ENCODE measurements at regions not wholly inside any gene's neighbourhood (a gene's known extent, or its start where the extent isn't known, plus 50 kb on each side); places are given as distances from the start of the nearest gene placed in this dataset.

DNA sequence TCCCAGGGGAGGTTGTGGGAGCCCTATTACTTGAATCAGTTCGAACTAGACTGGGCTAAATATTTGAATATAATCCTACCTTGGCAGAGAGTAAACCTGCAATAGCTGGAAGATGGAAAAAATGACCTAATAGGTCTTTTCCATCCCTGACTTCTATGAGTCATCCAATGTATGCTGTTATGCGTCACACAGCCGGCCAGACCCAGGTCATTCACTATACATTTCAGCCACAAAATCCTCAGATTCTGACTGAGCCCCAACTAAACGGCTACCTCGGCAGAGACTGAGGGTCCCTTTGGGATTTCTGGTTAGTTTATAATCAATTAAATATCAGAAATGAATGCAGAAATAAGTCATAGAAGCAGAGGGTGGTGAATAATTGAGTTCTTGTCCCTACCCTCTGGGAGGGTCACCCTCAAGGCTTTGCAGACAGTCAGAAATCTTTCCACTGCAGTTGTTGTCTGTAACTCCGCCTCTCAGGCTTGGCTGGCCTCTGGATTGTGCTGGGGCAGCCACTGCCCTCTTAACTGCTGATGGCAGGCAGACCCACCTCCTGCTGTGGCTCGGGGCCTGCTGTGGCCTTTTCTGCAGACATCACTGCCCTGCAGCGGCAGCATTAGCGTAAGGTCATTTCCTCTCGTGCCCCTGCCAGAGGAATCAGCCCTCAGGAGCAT is 240.5 kb downstream of the TGFB2 start:
- TF ChIP-seq, protein P1, sequence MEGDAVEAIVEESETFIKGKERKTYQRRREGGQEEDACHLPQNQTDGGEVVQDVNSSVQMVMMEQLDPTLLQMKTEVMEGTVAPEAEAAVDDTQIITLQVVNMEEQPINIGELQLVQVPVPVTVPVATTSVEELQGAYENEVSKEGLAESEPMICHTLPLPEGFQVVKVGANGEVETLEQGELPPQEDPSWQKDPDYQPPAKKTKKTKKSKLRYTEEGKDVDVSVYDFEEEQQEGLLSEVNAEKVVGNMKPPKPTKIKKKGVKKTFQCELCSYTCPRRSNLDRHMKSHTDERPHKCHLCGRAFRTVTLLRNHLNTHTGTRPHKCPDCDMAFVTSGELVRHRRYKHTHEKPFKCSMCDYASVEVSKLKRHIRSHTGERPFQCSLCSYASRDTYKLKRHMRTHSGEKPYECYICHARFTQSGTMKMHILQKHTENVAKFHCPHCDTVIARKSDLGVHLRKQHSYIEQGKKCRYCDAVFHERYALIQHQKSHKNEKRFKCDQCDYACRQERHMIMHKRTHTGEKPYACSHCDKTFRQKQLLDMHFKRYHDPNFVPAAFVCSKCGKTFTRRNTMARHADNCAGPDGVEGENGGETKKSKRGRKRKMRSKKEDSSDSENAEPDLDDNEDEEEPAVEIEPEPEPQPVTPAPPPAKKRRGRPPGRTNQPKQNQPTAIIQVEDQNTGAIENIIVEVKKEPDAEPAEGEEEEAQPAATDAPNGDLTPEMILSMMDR (IDR thresholded peaks at IDR 0.05; ENCODE audit: low read depth, low read length, missing control alignments): no peak
- no peak overlapping the region for H3K4me3 ChIP-seq (ENCODE audit: low read depth, low read length)
- DNase-seq (ENCODE audit: low read depth): no peak

DNA sequence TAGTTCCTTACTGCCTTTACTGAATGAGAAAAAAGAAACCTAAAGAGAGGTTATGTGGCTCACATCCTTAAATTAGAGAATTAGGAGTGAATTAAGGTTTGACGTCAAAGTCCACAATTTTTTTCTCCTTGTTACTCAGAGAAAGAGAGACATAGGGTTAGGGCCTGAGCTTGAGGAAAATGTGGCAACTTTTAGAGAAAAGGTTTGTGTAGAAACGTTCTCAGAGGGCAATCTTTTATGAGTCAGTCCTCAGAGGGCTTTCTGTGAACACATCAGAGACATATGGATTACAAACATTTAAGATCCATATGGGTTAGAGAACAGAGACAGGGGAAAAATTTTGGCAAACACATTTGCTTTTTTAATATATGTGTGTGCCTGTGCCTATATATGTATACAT is 242.8 kb downstream of the TGFB2 start:
- no peak for DNase-seq (ENCODE audit: low read depth)
- no peak overlapping the region for H3K4me3 ChIP-seq (ENCODE audit: low read depth, low read length)
- TF ChIP-seq, protein P1 (IDR thresholded peaks at IDR 0.05; ENCODE audit: low read depth, low read length, missing control alignments): no peak

DNA sequence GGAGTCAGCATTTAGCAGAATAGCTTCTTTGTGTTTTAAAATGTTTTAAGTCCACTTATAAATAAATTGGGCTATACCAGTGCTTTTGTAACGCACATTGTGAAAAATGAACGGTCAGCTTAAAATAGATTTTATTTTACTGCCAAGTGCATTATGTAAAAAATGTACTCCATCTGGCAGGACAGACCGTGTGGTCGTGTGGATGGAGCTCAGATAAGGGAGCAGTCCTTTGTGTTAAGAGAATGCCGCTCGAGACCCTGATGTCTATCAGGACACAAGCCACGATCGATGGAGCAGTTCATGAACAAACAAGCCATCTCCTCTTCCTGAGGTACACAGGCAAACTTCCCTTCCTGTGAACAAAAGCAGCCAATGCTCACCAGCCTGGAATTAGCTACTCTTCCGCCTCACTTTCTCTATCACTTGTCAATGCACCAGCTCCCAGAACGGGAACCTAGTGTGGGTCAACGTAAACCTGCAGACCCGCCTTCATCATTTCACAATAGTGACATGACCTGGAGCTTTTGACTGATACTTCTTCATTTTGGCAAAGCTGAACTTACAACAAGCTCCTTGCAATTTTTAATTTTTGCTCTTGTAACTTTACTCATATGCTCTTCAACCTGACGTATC is 243.5 kb downstream of the TGFB2 start:
- TF ChIP-seq, protein P1 (IDR thresholded peaks at IDR 0.05; ENCODE audit: low read depth, low read length, missing control alignments): no peak
- no peak overlapping the region for H3K4me3 ChIP-seq (ENCODE audit: low read depth, low read length)
- no peak for DNase-seq (ENCODE audit: low read depth)

DNA sequence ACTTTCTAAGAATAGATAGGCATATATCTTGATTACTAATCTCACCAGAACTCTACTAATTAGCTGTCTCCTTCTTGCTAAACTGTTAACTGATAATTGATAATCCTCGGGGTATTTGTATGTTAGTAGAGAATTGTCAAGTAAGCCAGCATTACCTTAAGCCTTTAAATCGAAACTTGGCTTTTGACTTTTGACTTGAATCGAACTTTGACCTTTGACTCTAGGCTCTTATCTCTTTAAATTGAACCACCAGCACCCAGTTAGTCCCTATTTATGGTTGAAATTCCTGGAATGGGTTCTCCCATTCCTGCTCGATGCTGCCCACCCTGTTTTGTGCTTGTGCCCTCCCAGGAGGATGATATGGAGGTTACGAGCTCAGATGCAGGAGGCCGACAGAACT is 244.4 kb downstream of the TGFB2 start:
- DNase-seq (ENCODE audit: low read depth): no peak
- TF ChIP-seq, protein P1 (IDR thresholded peaks at IDR 0.05; ENCODE audit: low read depth, low read length, missing control alignments): no peak
- H3K4me3 ChIP-seq (ENCODE audit: low read depth, low read length): no peak overlapping the region

DNA sequence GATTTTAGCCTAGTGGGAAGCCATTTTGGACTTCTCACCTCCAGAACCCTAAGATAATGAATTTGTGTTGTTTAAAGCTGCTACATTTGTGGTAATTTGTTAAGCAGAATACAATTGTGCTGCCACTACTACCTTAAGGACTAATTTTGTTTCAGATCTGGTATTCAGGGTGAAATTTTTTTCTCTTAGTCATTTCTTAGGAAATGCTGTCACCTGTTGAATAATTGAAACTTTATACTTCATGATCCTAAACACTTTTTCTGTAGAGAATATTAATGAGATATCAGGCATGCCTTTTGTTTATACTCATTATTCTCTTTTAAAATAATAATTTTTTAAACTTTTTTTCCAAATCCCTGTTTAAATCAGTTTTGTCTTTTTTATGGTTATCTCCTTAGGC is 246.8 kb downstream of the TGFB2 start:
- TF ChIP-seq, protein P1 (IDR thresholded peaks at IDR 0.05; ENCODE audit: low read depth, low read length, missing control alignments): no peak
- H3K4me3 ChIP-seq (ENCODE audit: low read depth, low read length): no peak overlapping the region
- no peak for DNase-seq (ENCODE audit: low read depth)

DNA sequence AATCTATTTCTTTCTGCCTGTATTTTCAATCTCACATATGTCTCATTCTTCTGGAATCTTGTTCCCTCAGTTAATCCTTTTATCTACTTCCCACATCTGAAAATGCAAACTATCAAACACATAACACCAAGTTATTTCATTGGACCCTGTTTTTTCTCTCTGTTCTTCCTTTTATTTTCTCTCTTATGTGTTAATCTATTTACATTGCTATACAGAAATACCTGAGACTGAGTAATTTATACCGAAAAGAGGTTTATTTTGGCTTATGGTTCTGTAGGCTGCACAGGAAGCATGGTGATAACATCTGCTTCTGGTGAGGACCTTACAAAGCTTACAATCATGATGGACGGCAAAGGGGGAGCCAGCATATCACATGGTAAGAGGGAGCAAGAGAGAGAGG is 247.6 kb downstream of the TGFB2 start:
- TF ChIP-seq, protein P1 (IDR thresholded peaks at IDR 0.05; ENCODE audit: low read depth, low read length, missing control alignments): no peak
- H3K4me3 ChIP-seq (ENCODE audit: low read depth, low read length): no peak overlapping the region
- no peak for DNase-seq (ENCODE audit: low read depth)

DNA sequence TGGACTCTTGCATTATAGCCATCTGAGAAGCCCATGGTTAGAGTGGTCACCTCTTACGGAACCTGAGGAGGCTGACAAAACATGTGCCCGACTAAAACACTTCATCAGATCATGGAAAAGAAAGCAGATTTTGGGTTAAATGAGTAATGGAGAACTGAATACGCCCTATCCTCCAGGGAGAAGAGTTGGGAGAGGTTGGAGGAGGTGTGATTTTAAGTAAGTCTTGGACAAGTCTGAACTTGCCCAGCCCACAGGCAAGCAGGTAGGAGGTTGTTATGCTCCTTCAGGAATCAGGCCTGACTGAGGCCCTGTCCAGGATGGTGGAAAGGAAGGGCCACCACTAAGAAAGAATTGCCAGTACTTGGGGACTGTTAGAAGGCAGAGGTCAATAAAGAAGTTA is 255.8 kb downstream of the TGFB2 start:
- H3K4me3 ChIP-seq (ENCODE audit: low read depth, low read length): no peak overlapping the region
- DNase-seq (ENCODE audit: low read depth): no peak
- TF ChIP-seq, protein P1 (IDR thresholded peaks at IDR 0.05; ENCODE audit: low read depth, low read length, missing control alignments): no peak

Data from GM12864 (cell line).